OCI-LY1 (cell line): ENCODE measurements at regions not wholly inside any gene's neighbourhood (a gene's known extent, or its start where the extent isn't known, plus 50 kb on each side); places are given as distances from the start of the nearest gene placed in this dataset.

Experiments
- H2AFZ ChIP-seq: fragments of 200-600 bp; sonication (generic), shearing (Covaris generic); 2 replicates; pipeline ENCODE4 v1.6.0; 2014; ENCODE audit warnings: antibody characterized with exemption, mild to moderate bottlenecking, low read length
- H3F3A ChIP-seq: fragments of 200-600 bp; sonication (generic), shearing (Covaris generic); 2 replicates; pipeline ENCODE4 v1.6.0; 2014; ENCODE audit warnings: mild to moderate bottlenecking, antibody characterized with exemption, low read length, moderate library complexity; ENCODE audit not compliant: insufficient read depth
- H3K27ac ChIP-seq: fragments of 200-600 bp; sonication (generic); 2 replicates; pipeline ENCODE4 v1.5.1; 2014; ENCODE audit warnings: low read length, mixed run types, mild to moderate bottlenecking, low read depth; ENCODE audit not compliant: poor library complexity, severe bottlenecking
- H3K27me3 ChIP-seq: fragments of 200-600 bp; sonication (generic); 2 replicates; pipeline ENCODE4 v1.6.0; 2014; ENCODE audit warnings: antibody characterized with exemption, mild to moderate bottlenecking, low read length, moderate library complexity; ENCODE audit not compliant: insufficient read depth
- H3K36me3 ChIP-seq: fragments of 200-600 bp; sonication (generic); 2 replicates; pipeline ENCODE4 v1.6.1; 2014; ENCODE audit warnings: mild to moderate bottlenecking, antibody characterized with exemption, low read length, moderate library complexity, mixed read lengths; ENCODE audit not compliant: insufficient read depth
- H3K4me1 ChIP-seq: fragments of 200-600 bp; sonication (generic); 2 replicates; pipeline ENCODE4 v1.5.1; 2014; ENCODE audit warnings: mild to moderate bottlenecking, low read length, moderate library complexity; ENCODE audit not compliant: insufficient read depth, severe bottlenecking
- H3K4me2 ChIP-seq: fragments of 200-600 bp; sonication (generic), shearing (Covaris generic); 2 replicates; pipeline ENCODE4 v1.6.1; 2014; ENCODE audit warnings: low read length
- H3K4me3 ChIP-seq: fragments of 200-600 bp; sonication (generic); 2 replicates; pipeline ENCODE4 v1.5.1; 2014; ENCODE audit warnings: low read length, low read depth, mild to moderate bottlenecking, mixed read lengths; ENCODE audit not compliant: poor library complexity, severe bottlenecking
- H3K79me2 ChIP-seq: fragments of 200-600 bp; shearing (Covaris generic); 2 replicates; pipeline ENCODE4 v1.6.1; 2016; ENCODE audit warnings: mixed run types, low read length, mixed read lengths; ENCODE audit not compliant: insufficient read depth
- H3K9ac ChIP-seq: fragments of 200-600 bp; sonication (generic), shearing (Covaris generic); 2 replicates; pipeline ENCODE4 v1.6.1; 2014; ENCODE audit warnings: mild to moderate bottlenecking, low read length, mixed read lengths
- H3K9me2 ChIP-seq: fragments of 200-600 bp; sonication (generic), shearing (Covaris generic); 2 replicates; pipeline ENCODE4 v1.6.1; 2014; ENCODE audit warnings: low read depth, mild to moderate bottlenecking, low read length, mixed read lengths
- H3K9me3 ChIP-seq: fragments of 200-600 bp; shearing (Covaris generic); 2 replicates; pipeline ENCODE4 v1.6.1; 2014; ENCODE audit warnings: low read length, mixed read lengths
- H4K20me1 ChIP-seq: fragments of 200-600 bp; sonication (generic), shearing (Covaris generic); 2 replicates; pipeline ENCODE4 v1.6.0; 2016; ENCODE audit warnings: mild to moderate bottlenecking, low read length; ENCODE audit not compliant: insufficient read depth
- EZH2 ChIP-seq: fragments of 200-600 bp; sonication (generic), shearing (Covaris generic); IDR thresholded peaks from 2 replicates; pipeline ENCODE4 v1.8.0; 2017; ENCODE audit warnings: borderline replicate concordance, mixed run types, mild to moderate bottlenecking, antibody characterized with exemption, low read length, moderate library complexity, mixed read lengths
- TF ChIP-seq, protein P1 (sequence below): fragments of 200-600 bp; sonication (generic), shearing (Covaris generic); IDR thresholded peaks from 2 replicates; pipeline ENCODE4 v1.5.1; 2017; ENCODE audit warnings: mild to moderate bottlenecking, antibody characterized with exemption, low read length, moderate library complexity, mixed read lengths

DNA sequence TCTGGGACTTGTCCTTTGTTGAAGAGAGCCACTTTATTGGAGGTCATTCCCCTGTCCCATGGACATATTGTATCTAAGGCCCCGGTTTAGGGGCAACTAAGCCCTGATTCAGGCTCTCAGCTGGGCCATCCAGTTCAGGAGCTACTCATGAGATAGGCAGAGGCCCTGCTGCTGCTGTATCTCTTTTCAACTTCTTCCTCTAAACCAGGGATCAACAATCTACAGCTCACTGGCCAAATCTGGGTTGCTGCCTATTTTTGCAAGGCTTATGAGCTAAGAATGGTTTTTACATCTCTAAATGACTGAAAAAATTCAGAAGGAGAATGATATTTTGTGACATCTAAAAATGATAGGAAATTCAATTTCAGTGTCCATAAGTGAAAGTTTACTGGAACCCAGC lies 166.8 kb upstream of the GLI3 start:
- H3K4me2 ChIP-seq, result no peak overlapping the region
- no peak overlapping the region for H2AFZ ChIP-seq
- TF ChIP-seq EZH2, result no peak
- TF ChIP-seq, protein P1, sequence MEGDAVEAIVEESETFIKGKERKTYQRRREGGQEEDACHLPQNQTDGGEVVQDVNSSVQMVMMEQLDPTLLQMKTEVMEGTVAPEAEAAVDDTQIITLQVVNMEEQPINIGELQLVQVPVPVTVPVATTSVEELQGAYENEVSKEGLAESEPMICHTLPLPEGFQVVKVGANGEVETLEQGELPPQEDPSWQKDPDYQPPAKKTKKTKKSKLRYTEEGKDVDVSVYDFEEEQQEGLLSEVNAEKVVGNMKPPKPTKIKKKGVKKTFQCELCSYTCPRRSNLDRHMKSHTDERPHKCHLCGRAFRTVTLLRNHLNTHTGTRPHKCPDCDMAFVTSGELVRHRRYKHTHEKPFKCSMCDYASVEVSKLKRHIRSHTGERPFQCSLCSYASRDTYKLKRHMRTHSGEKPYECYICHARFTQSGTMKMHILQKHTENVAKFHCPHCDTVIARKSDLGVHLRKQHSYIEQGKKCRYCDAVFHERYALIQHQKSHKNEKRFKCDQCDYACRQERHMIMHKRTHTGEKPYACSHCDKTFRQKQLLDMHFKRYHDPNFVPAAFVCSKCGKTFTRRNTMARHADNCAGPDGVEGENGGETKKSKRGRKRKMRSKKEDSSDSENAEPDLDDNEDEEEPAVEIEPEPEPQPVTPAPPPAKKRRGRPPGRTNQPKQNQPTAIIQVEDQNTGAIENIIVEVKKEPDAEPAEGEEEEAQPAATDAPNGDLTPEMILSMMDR, result no peak

DNA sequence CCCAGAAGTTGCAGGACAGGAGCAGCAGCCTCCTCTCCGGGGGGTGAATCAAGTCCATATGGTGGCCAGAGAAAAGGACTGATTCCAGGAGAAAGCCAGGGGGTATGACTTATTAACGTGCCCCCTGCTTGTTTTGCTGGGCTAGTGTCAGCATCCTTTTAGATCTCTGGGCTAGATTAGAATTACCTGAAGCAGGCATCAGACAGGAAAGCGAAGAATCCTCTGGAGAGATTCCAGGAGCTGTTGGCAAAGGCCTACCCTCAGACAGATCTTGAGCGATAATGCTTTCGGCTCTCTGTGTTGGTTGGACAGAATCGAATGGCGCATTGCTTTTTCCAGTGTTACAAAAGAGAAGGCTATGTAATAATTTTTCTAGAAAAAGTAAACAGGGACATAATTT lies 164.0 kb upstream of the GLI3 start:
- H3K4me1 ChIP-seq, result no peaks in the 10 kb centered on the region
- H3K79me2 ChIP-seq, result no peaks in the 10 kb centered on the region
- no peak overlapping the region for H3K9ac ChIP-seq
- TF ChIP-seq, protein P1, result no peak
- TF ChIP-seq EZH2, result no peak
- no peak overlapping the region for H3K4me2 ChIP-seq
- no peaks in the 10 kb centered on the region for H3K27me3 ChIP-seq
- H3K27ac ChIP-seq, result no peak overlapping the region
- no peaks in the 10 kb centered on the region for H3K36me3 ChIP-seq
- no peaks in the 10 kb centered on the region for H4K20me1 ChIP-seq
- H3K4me3 ChIP-seq, result no peak overlapping the region
- H3K9me2 ChIP-seq, result no peaks in the 10 kb centered on the region
- no peaks in the 10 kb centered on the region for H3F3A ChIP-seq
- H3K9me3 ChIP-seq, result no peaks in the 10 kb centered on the region
- H2AFZ ChIP-seq, result no peak overlapping the region

More for the DNA sequence above, 166.8 kb upstream of the GLI3 start:
- no peaks in the 10 kb centered on the region for H3K9me2 ChIP-seq
- H3K27me3 ChIP-seq, result 0 out of 2 replicates have a peak, but pooled peaks cover 4% of the 10 kb centered on the region
- H3K79me2 ChIP-seq, result no peaks in the 10 kb centered on the region
- no peaks in the 10 kb centered on the region for H4K20me1 ChIP-seq
- H3F3A ChIP-seq, result no peaks in the 10 kb centered on the region
- H3K36me3 ChIP-seq, result no peaks in the 10 kb centered on the region
- H3K27ac ChIP-seq, result no peak overlapping the region
- H3K4me1 ChIP-seq, result no peaks in the 10 kb centered on the region
- H3K9ac ChIP-seq, result no peak overlapping the region
- H3K4me3 ChIP-seq, result no peak overlapping the region
- no peaks in the 10 kb centered on the region for H3K9me3 ChIP-seq

- Histone ChIP-seq H2AFZ (no peak overlapping the region), H4K20me1 (no peaks in the 10 kb centered on the region), H3K27me3 (no peaks in the 10 kb centered on the region), H3K4me3 (no peak overlapping the region), H3K9me2 (no peaks in the 10 kb centered on the region), H3K79me2 (no peaks in the 10 kb centered on the region), H3K4me1 (no peaks in the 10 kb centered on the region), H3K4me2 (no peak overlapping the region), H3K9me3 (no peaks in the 10 kb centered on the region), H3K27ac (no peak overlapping the region), H3F3A (no peaks in the 10 kb centered on the region), H3K36me3 (no peaks in the 10 kb centered on the region), H3K9ac (no peak overlapping the region)
- no peak for TF ChIP-seq EZH2
- TF ChIP-seq, protein P1, result no peak
Observed at GRCh38 chr7:42400211-42400772, 163.3 kb upstream of the GLI3 start.
